ENCODE measurements at regions not wholly inside any gene's neighbourhood (a gene's known extent, or its start where the extent isn't known, plus 50 kb on each side); places are given as distances from the start of the nearest gene placed in this dataset.

DNA sequence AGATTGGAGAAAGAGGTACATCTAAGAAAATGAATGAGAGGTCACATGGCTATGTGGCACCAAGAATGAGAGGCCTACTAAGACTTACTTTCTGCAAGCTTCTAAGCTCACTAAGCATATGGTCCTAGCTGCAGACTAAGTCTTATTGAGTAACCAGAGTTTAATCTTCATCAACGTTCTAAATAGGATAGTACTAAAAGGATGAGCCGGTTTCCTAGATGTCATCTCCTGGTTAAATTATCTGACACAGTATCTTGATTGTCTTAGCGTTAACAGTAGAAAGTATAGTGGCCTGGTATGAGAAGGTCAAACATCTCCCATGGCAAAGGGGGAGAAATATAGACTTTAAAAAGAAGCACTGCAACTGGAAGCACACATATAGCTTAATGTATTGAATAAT lies 448.1 kb downstream of the PDGFC start:
- no peak for DNase-seq
- Histone ChIP-seq H3K9me3 (no peaks in the 10 kb centered on the region), H3K4me3 (no peak overlapping the region), H3K27ac (no peak overlapping the region), H3K36me3 (no peaks in the 10 kb centered on the region), H3K4me1 (no peaks in the 10 kb centered on the region), H3K27me3 (ENCODE audit: low read depth) (no peaks in the 10 kb centered on the region)
- TF ChIP-seq, protein P1, sequence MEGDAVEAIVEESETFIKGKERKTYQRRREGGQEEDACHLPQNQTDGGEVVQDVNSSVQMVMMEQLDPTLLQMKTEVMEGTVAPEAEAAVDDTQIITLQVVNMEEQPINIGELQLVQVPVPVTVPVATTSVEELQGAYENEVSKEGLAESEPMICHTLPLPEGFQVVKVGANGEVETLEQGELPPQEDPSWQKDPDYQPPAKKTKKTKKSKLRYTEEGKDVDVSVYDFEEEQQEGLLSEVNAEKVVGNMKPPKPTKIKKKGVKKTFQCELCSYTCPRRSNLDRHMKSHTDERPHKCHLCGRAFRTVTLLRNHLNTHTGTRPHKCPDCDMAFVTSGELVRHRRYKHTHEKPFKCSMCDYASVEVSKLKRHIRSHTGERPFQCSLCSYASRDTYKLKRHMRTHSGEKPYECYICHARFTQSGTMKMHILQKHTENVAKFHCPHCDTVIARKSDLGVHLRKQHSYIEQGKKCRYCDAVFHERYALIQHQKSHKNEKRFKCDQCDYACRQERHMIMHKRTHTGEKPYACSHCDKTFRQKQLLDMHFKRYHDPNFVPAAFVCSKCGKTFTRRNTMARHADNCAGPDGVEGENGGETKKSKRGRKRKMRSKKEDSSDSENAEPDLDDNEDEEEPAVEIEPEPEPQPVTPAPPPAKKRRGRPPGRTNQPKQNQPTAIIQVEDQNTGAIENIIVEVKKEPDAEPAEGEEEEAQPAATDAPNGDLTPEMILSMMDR (IDR thresholded peaks at IDR 0.05): no peak
- intact Hi-C loops (cut with DNase I): no loop called here
- ATAC-seq: no peak

DNA sequence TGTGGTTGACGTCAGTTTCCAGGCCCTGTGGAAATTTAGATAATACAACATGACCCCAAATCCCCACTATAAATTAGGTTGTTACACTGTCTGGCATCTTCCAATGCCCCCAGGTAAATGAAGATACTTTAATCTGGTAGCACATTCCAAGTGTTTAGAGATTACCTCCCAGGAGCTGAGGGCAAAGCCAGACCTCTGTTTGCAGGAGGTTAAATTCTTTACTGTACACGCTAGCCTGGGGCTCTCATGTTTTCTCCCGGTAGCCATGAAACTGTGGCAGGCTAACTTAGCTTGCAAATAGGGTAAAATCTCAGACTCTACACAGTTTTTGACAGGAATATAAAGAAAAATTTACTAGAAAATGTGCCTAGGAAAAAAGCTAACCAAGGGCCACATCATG lies 450.0 kb downstream of the PDGFC start:
- no peak for ATAC-seq
- intact Hi-C loops (cut with DNase I): no loop called here

DNA sequence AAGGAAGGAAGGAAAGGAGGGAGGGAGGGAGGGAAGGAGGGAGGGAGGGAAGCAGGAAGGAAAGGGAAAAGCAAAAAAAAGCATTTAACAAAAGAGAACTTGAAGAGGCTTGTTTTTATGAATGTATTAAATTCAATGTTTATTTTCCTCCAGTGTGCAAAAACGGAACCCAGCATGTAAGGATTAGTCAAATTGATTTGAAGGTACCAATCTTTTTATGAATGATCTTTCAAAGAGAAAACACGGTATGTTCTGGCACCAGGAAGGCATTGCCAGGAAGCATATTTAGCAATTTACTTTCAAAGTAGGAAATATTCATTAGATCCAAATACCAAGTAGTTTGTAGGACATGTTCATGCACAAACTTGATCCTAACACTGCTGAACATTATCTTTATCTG lies 453.6 kb downstream of the PDGFC start:
- H3K9me3 ChIP-seq: no peaks in the 10 kb centered on the region

More for the DNA sequence above, 450.0 kb downstream of the PDGFC start:
- TF ChIP-seq, protein P1 (IDR thresholded peaks at IDR 0.05): no peak
- no peaks in the 10 kb centered on the region for H3K4me1 ChIP-seq
- no peaks in the 10 kb centered on the region for H3K9me3 ChIP-seq
- no peak overlapping the region for H3K4me3 ChIP-seq
- no peak for DNase-seq
- H3K36me3 ChIP-seq: no peaks in the 10 kb centered on the region
- H3K27ac ChIP-seq: no peak overlapping the region
- no peaks in the 10 kb centered on the region for H3K27me3 ChIP-seq (ENCODE audit: low read depth)

DNA sequence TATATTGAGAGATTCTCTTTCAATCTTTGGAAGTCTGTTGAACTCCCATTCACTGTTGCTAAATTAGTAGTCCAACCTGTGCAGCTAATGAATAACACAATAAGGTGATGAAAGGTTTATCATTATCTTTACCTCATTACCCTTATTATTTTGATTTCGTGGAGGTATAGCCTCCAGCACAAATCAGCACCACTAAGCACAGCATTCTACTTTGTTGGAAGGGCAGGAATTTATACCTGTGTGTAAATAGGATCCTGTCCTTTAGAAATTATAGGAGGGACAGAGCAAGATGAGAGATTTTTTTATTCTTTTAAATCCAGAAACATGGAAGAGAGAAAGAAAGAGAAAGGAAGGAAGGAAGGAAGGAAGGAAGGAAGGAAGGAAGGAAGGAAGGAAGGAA lies 454.1 kb downstream of the PDGFC start:
- H3K27me3 ChIP-seq (ENCODE audit: low read depth): no peaks in the 10 kb centered on the region
- no peak overlapping the region for H3K27ac ChIP-seq
- H3K9me3 ChIP-seq: no peaks in the 10 kb centered on the region
- no peaks in the 10 kb centered on the region for H3K36me3 ChIP-seq
- H3K4me1 ChIP-seq: no peaks in the 10 kb centered on the region
- ATAC-seq (no peak), DNase-seq (no peak)
- H3K4me3 ChIP-seq: no peak overlapping the region
- intact Hi-C loops (cut with DNase I): no loop called here
- TF ChIP-seq, protein P1 (IDR thresholded peaks at IDR 0.05): no peak

More for the DNA sequence above, 453.6 kb downstream of the PDGFC start:
- ATAC-seq (no peak), DNase-seq (no peak)
- H3K27me3 ChIP-seq (ENCODE audit: low read depth): no peaks in the 10 kb centered on the region
- no peaks in the 10 kb centered on the region for H3K36me3 ChIP-seq
- no peaks in the 10 kb centered on the region for H3K4me1 ChIP-seq
- H3K27ac ChIP-seq: no peak overlapping the region
- intact Hi-C loops (cut with DNase I): no loop called here
- no peak overlapping the region for H3K4me3 ChIP-seq
- TF ChIP-seq, protein P1 (IDR thresholded peaks at IDR 0.05): no peak

DNA sequence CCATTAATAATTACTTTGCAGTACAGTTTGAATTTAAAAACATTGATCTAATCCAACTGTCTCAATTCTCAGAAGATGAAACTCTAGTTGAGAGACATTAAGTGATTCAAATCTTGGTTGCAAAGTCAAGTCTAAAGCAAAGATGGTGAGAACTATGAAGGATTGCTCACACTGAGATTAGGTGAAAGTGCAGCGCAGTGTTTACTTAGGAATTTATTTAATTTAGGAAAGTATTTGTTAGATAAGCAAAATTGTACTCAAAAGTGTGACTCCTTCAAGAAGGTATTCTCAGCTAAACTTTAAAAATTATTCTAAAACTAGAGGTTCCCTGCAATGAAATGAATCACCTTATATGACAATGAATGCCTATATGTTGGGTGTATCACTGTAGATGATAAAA lies 454.9 kb downstream of the PDGFC start:
- TF ChIP-seq, protein P1 (IDR thresholded peaks at IDR 0.05): no peak

DNA sequence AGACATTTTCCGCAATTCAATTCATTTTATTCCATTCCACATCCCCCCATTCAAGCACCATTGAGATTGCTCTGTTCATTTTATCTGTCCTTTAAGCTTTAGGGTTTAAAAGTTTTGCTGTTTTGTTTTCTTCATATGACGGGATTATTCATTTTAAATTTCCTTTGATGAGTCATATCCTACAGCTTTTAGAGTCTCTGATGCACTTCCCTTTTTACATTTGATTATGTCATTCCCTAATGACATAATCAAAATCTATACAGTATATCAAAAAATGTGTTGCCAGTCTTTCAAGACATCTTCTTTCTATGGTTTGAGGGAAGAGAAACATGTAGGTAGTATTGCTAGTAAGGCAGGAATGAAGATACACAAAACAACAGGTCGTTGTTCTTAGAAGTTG lies 456.3 kb downstream of the PDGFC start:
- intact Hi-C loops (cut with DNase I): no loop called here
- DNase-seq (no peak), ATAC-seq (no peak)
- Histone ChIP-seq H3K36me3 (no peaks in the 10 kb centered on the region), H3K27ac (no peak overlapping the region), H3K9me3 (no peaks in the 10 kb centered on the region), H3K4me1 (no peaks in the 10 kb centered on the region), H3K4me3 (no peak overlapping the region), H3K27me3 (ENCODE audit: low read depth) (no peaks in the 10 kb centered on the region)
- TF ChIP-seq, protein P1 (IDR thresholded peaks at IDR 0.05): no peak

More for the DNA sequence above, 454.9 kb downstream of the PDGFC start:
- Histone ChIP-seq H3K9me3 (no peaks in the 10 kb centered on the region), H3K36me3 (no peaks in the 10 kb centered on the region), H3K27ac (no peak overlapping the region), H3K4me3 (no peak overlapping the region), H3K27me3 (ENCODE audit: low read depth) (no peaks in the 10 kb centered on the region), H3K4me1 (no peaks in the 10 kb centered on the region)
- no peak for DNase-seq
- ATAC-seq: no peak
- intact Hi-C loops (cut with DNase I): no loop called here
